ENCODE measurements at regions not wholly inside any gene's neighbourhood (a gene's known extent, or its start where the extent isn't known, plus 50 kb on each side); places are given as distances from the start of the nearest gene placed in this dataset.

GRCh38 chr7:56570968-56571367 is 454.8 kb upstream of the NUPR2 start:
- Histone ChIP-seq H2BK5ac (ENCODE audit: insufficient read length, low read length) (no peak overlapping the region), H2AFZ (ENCODE audit: low read length) (no peak overlapping the region), H3K27me3 (ENCODE audit: insufficient read depth, low read length) (no peaks in the 10 kb centered on the region), H4K91ac (ENCODE audit: insufficient read length, low read depth, low read length) (no peak overlapping the region), H3K14ac (ENCODE audit: insufficient read depth, low read length) (no peak overlapping the region), H3K18ac (ENCODE audit: insufficient read length, low read depth, low read length) (no peak overlapping the region), H3K4me1 (ENCODE audit: insufficient read depth, low read length) (no peaks in the 10 kb centered on the region), H3K4me2 (ENCODE audit: insufficient read depth, insufficient read length, low read length) (no peak overlapping the region), H3K23ac (ENCODE audit: insufficient read length, low read depth, low read length) (no peak overlapping the region), H3K9me3 (ENCODE audit: control insufficient read depth, low read depth, low read length) (peaks cover 58% of the 10 kb centered on the region), H4K8ac (replicated peaks; ENCODE audit: insufficient read length, low read depth, low read length) (no peak overlapping the region), H3K79me2 (ENCODE audit: insufficient read depth, low read length) (no peaks in the 10 kb centered on the region), H3K79me1 (ENCODE audit: insufficient read depth, low read depth, low read length, poor library complexity, severe bottlenecking) (no peaks in the 10 kb centered on the region), H3K27ac (ENCODE audit: insufficient read length, low read depth, low read length) (no peak overlapping the region), H2BK20ac (ENCODE audit: low read depth, low read length, poor library complexity, severe bottlenecking) (no peak overlapping the region), H2BK15ac (ENCODE audit: low read depth, low read length) (no peak overlapping the region), H4K20me1 (ENCODE audit: control insufficient read depth, insufficient read depth, insufficient read length) (no peaks in the 10 kb centered on the region), H2BK120ac (ENCODE audit: low read depth, low read length, poor library complexity, severe bottlenecking) (no peak overlapping the region), H3T11ph (ENCODE audit: low read length) (no peak overlapping the region), H3K23me2 (ENCODE audit: insufficient read length, low read depth, low read length, poor library complexity, severe bottlenecking) (no peaks in the 10 kb centered on the region), H4K5ac (ENCODE audit: insufficient read length, low read depth, low read length) (no peak overlapping the region), H3K9ac (ENCODE audit: extremely low read depth, insufficient read length, low read length) (no peak overlapping the region), H3K4ac (ENCODE audit: low read depth, low read length) (no peak overlapping the region), H3K56ac (ENCODE audit: insufficient read length, low read depth, low read length) (no peak overlapping the region), H2BK12ac (ENCODE audit: insufficient read length, low read depth, low read length) (no peak overlapping the region), H2AK5ac (ENCODE audit: insufficient read length, low read length) (no peak overlapping the region)
- no peaks in the 10 kb centered on the region; the same call in 1 of the 2 replicates for H3K27me3 Mint-ChIP-seq (ENCODE audit: low read depth)
- peaks cover 79 to 84% of the 10 kb centered on the region in 2 experiments for H3K9me3 Mint-ChIP-seq
- no peak overlapping the region for H3K27ac Mint-ChIP-seq
- no CpG with 5 or more reads among the region's 1 CpG for WGBS (ENCODE audit: extremely low coverage, insufficient read length, low lambda C conversion rate)
- DNase-seq, result no peak
- no peaks in the 10 kb centered on the region for H3K4me1 Mint-ChIP-seq
- H3K4me3 Mint-ChIP-seq, result no peak overlapping the region
- H3K36me3 Mint-ChIP-seq (ENCODE audit: insufficient read depth in 1 of 3, low read depth in 3 of 3), result peaks cover 0 to 25% (median 9%) of the 10 kb centered on the region in 3 experiments; a peak in 5 of 7 replicates
- TF ChIP-seq CTCF (conservative IDR thresholded peaks at IDR 0.05), result no peak

Measured in H9 (cell line).